ENCODE measurements at regions not wholly inside any gene's neighbourhood (a gene's known extent, or its start where the extent isn't known, plus 50 kb on each side); places are given as distances from the start of the nearest gene placed in this dataset.

DNA sequence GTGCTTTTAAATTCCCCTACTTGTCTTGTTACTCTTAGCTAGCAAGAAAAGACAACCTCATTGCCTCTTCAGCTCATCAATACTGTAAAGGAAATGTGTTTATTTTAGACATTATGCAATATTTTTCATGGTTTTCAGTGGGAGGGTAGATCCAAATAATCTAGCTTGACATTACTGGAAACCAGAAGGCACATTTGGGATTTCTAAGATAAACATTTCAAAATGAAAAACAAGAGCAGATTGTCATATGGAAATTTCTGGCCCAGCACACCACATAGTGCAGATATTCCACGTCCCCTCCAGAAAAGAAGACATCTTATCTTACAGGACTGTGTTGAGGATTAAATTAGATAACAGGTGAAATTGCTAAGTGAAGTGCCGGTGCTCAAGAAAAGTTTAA lies 296.9 kb downstream of the MSX2 start:
- Histone ChIP-seq H3K36me3 (no peaks in the 10 kb centered on the region), H3K4me3 (no peak overlapping the region), H3K4me1 (no peaks in the 10 kb centered on the region), H3K9me3 (peaks cover 0 to 7% of the 10 kb centered on the region in 2 donors), H3K27me3 (no peaks in the 10 kb centered on the region), H3K27ac (no peak overlapping the region)
- intact Hi-C loops (cut with DNase I; ENCODE audit: low total_unique reads): no loop called here
- DNase-seq (ENCODE audit: low spot score in 2 of 2): no peak
- TF ChIP-seq POLR2A (IDR thresholded peaks at IDR 0.05): no peak
- TF ChIP-seq POLR2AphosphoS5 (IDR thresholded peaks at IDR 0.05): no peak
- TF ChIP-seq, protein P1, sequence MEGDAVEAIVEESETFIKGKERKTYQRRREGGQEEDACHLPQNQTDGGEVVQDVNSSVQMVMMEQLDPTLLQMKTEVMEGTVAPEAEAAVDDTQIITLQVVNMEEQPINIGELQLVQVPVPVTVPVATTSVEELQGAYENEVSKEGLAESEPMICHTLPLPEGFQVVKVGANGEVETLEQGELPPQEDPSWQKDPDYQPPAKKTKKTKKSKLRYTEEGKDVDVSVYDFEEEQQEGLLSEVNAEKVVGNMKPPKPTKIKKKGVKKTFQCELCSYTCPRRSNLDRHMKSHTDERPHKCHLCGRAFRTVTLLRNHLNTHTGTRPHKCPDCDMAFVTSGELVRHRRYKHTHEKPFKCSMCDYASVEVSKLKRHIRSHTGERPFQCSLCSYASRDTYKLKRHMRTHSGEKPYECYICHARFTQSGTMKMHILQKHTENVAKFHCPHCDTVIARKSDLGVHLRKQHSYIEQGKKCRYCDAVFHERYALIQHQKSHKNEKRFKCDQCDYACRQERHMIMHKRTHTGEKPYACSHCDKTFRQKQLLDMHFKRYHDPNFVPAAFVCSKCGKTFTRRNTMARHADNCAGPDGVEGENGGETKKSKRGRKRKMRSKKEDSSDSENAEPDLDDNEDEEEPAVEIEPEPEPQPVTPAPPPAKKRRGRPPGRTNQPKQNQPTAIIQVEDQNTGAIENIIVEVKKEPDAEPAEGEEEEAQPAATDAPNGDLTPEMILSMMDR (IDR thresholded peaks at IDR 0.05): no peak

DNA sequence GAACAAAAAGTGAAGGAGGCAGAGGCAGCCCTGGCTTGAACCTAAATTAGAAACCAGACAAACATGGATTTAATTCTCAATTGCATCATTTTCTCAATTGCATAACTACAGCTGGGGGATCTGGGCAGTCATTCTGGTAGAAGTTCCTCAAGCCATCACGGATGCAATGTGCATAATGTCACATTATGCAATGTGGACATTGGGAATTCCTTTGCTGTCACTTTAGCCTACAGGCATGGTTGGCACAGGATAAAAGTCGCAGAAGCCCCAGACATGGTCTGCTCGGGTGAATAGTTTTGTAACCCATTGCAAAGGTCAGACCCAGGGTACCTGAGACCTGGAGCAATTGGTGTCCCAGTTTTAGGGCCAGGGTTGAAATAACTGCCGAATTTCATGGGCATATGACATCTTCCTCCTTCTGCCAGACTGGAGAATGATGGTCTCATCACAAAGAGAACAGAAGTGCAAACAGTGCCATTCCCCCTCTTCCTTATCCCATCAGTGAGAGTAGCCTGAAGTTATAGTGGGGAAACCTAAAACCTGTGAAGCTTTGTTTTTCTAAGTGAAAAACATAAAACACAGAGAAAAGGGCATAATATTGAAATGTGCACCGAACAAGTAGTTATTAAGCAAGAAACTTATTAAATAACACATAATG lies 290.8 kb downstream of the MSX2 start:
- Histone ChIP-seq H3K36me3 (no peaks in the 10 kb centered on the region), H3K27ac (no peak overlapping the region), H3K27me3 (no peaks in the 10 kb centered on the region), H3K4me3 (no peak overlapping the region), H3K4me1 (no peaks in the 10 kb centered on the region), H3K9me3 (no peaks in the 10 kb centered on the region)
- intact Hi-C loops (cut with DNase I; ENCODE audit: low total_unique reads): no loop called here
- DNase-seq (ENCODE audit: low spot score in 2 of 2): no peak
- TF ChIP-seq POLR2AphosphoS5 (IDR thresholded peaks at IDR 0.05): no peak

DNA sequence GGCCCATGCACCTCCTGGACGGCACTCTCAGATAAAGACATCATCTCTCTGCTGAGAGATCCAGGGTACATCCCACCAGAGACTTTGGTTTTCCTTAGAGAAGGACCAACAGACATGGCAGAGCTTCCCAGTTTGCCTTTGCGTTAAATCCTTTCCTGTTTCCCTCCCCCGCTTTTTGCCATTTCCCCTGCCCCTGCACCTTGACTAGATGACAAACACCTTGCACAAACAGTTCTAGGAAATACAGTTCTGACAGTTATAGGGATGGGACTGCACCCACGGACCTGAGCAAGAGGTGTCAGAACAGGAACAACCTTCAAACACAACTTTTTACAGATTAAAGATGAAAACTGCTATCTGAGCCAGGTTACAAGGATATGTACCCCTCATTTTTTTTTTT lies 288.9 kb downstream of the MSX2 start:
- Histone ChIP-seq H3K36me3 (no peaks in the 10 kb centered on the region), H3K27me3 (no peaks in the 10 kb centered on the region), H3K9me3 (no peaks in the 10 kb centered on the region), H3K27ac (no peak overlapping the region), H3K4me1 (no peaks in the 10 kb centered on the region), H3K4me3 (no peak overlapping the region)
- DNase-seq (ENCODE audit: low spot score in 2 of 2): no peak
- intact Hi-C loops (cut with DNase I; ENCODE audit: low total_unique reads): loop anchor here (5.0 kb wide), 1 partner anchor 216 kb away; no protein-coding TSS in a partner anchor
- no peak for TF ChIP-seq POLR2A (IDR thresholded peaks at IDR 0.05)
- no peak for TF ChIP-seq POLR2AphosphoS5 (IDR thresholded peaks at IDR 0.05)
- TF ChIP-seq, protein P1 (IDR thresholded peaks at IDR 0.05): no peak

DNA sequence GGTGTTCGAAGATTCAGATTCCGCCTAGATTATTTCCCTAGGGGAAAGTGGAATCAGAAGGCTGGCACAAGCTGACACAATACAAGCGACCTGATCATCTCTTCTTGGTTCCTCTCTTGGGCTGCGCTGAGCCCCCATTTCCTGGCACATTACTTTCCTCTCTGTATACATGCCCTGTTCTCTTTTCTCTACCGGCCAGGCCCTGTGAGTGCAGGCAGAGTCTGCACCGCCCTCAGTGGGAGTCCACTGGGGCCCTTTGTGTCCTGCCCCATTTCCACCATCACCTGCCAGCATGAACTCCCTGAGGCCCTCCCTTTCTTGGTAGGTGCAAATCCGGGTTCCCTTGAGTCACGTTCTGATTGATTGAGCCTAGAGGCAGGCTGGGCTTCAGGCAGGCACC lies 287.9 kb downstream of the MSX2 start:
- no peaks in the 10 kb centered on the region for H3K9me3 ChIP-seq
- H3K4me3 ChIP-seq: no peak overlapping the region
- no peaks in the 10 kb centered on the region for H3K36me3 ChIP-seq
- no peak for DNase-seq (ENCODE audit: low spot score in 2 of 2)
- TF ChIP-seq POLR2A (IDR thresholded peaks at IDR 0.05) (no peak), POLR2AphosphoS5 (IDR thresholded peaks at IDR 0.05) (no peak)
- TF ChIP-seq, protein P1 (IDR thresholded peaks at IDR 0.05): no peak
- no peak overlapping the region for H3K27ac ChIP-seq
- intact Hi-C loops (cut with DNase I; ENCODE audit: low total_unique reads): loop anchor here (5.0 kb wide), 1 partner anchor 215 kb away; no protein-coding TSS in a partner anchor
- no peaks in the 10 kb centered on the region for H3K27me3 ChIP-seq
- no peaks in the 10 kb centered on the region for H3K4me1 ChIP-seq

DNA sequence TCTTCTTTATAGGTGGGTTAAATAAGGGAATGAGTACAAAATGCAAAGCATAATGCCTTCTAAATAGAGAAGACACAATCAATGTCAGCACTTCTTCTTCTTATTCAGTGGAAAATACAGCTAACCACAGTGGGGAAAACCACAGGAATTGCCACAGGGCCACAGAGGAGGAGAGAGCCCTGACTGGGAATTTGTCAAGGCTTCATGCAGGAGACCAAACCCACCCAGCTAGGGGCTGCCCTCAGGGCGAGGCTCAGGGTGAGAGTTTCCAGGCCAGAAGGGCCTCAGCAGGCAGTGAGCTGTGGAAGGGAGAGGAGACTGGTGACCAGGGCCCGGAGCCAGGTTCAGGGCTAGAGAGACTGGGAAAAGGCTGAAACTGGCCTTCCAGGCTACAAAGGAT lies 279.1 kb downstream of the MSX2 start:
- Histone ChIP-seq H3K4me3 (no peak overlapping the region), H3K36me3 (no peaks in the 10 kb centered on the region), H3K4me1 (no peaks in the 10 kb centered on the region), H3K27ac (no peak overlapping the region), H3K9me3 (peaks cover 0 to 4% of the 10 kb centered on the region in 2 donors), H3K27me3 (peaks cover 0 to 3% of the 10 kb centered on the region in 2 donors)
- intact Hi-C loops (cut with DNase I; ENCODE audit: low total_unique reads): no loop called here
- TF ChIP-seq, protein P1 (IDR thresholded peaks at IDR 0.05): no peak
- no peak for TF ChIP-seq POLR2A (IDR thresholded peaks at IDR 0.05)
- no peak for TF ChIP-seq POLR2AphosphoS5 (IDR thresholded peaks at IDR 0.05)
- DNase-seq (ENCODE audit: low spot score in 2 of 2): no peak

Data from breast epithelium (tissue), 4 donors.